ACHN (cell line): ENCODE measurements at regions not wholly inside any gene's neighbourhood (a gene's known extent, or its start where the extent isn't known, plus 50 kb on each side); places are given as distances from the start of the nearest gene placed in this dataset.
"Not testable (repeated sequence)": the region's sequence is repeated elsewhere in the genome, so short reads cannot be mapped to it uniquely, and the experiment has no call there.

Experiments
- DNase-seq: peaks from one replicate; pipeline ENCODE4 v3.0.0-alpha.2; 2015
- in situ Hi-C: cut with HindIII; loops from 2 replicates; pipeline ENCODE4 v1.10.0; 2017; ENCODE audit warnings: low sequenced_read_pairs, low pct_ligation_motif_present, low pct_unique_long_range_greater_than_20kb

- no peak for DNase-seq
- in situ Hi-C loops, result no loop called here
Observed at GRCh38 chr2:215868846-215869543, 144.4 kb downstream of the MREG start.

GRCh38 chr2:215866606-215867005 lies 146.7 kb downstream of the MREG start:
- DNase-seq, result no peak
- in situ Hi-C loops, result no loop called here

GRCh38 chr2:215863687-215864086 lies 149.7 kb downstream of the MREG start:
- in situ Hi-C loops, result no loop called here
- DNase-seq, result no peak

GRCh38 chr2:215862351-215862771 lies 151.0 kb downstream of the MREG start:
- DNase-seq, result no peak
- in situ Hi-C loops, result no loop called here

GRCh38 chr2:215861607-215862350 lies 151.6 kb downstream of the MREG start:
- in situ Hi-C loops, result no loop called here
- no peak for DNase-seq

- no peak for DNase-seq
- in situ Hi-C loops, result no loop called here
Observed at GRCh38 chr2:215856080-215856479, 157.3 kb downstream of the MREG start.

- in situ Hi-C loops, DNase-seq: not testable (repeated sequence)
Observed at GRCh38 chr2:215855308-215855707, 158.0 kb downstream of the MREG start.

- in situ Hi-C loops, result no loop called here
- DNase-seq, result no peak
Observed at GRCh38 chr2:215854008-215854407, 159.3 kb downstream of the MREG start.

- DNase-seq, result no peak
- in situ Hi-C loops, result no loop called here
Observed at GRCh38 chr2:215851696-215852095, 161.7 kb downstream of the MREG start.

- in situ Hi-C loops, result no loop called here
- no peak for DNase-seq
Observed at GRCh38 chr2:215851082-215851481, 162.3 kb downstream of the MREG start.

GRCh38 chr2:215850380-215850779 lies 163.0 kb downstream of the MREG start:
- no peak for DNase-seq
- in situ Hi-C loops, result no loop called here

GRCh38 chr2:215849771-215850170 lies 163.6 kb downstream of the MREG start:
- no peak for DNase-seq
- in situ Hi-C loops, result no loop called here

- DNase-seq, result no peak
- in situ Hi-C loops, result no loop called here
Observed at GRCh38 chr2:215848698-215849097, 164.7 kb downstream of the MREG start.

GRCh38 chr2:215848146-215848545 lies 165.2 kb downstream of the MREG start:
- no peak for DNase-seq
- in situ Hi-C loops, result no loop called here

GRCh38 chr2:215847718-215848117 lies 165.6 kb downstream of the MREG start:
- DNase-seq, result no peak
- in situ Hi-C loops, result no loop called here

GRCh38 chr2:215847056-215847455 lies 166.3 kb downstream of the MREG start:
- in situ Hi-C loops, result no loop called here
- DNase-seq, result no peak

- in situ Hi-C loops, result no loop called here
- no peak for DNase-seq
Observed at GRCh38 chr2:215845839-215846586, 167.3 kb downstream of the MREG start.

- peak; percentile 55 for DNase-seq
- in situ Hi-C loops, result no loop called here
Observed at GRCh38 chr2:215843579-215843978, 169.8 kb downstream of the MREG start.

GRCh38 chr2:215841175-215841816 lies 172.1 kb downstream of the MREG start:
- in situ Hi-C loops, result no loop called here
- DNase-seq, result no peak
